Skeletal muscle tissue (tissue), 3 donors: ENCODE measurements at regions not wholly inside any gene's neighbourhood (a gene's known extent, or its start where the extent isn't known, plus 50 kb on each side); places are given as distances from the start of the nearest gene placed in this dataset.

Experiments
- H3K27ac ChIP-seq: one replicate; pipeline ENCODE4 v1.7.0; 2013; ENCODE audit warnings: mild to moderate bottlenecking, low read depth, low read length, inconsistent platforms
- H3K27me3 ChIP-seq, 3 donors: one replicate each; pipeline ENCODE4 v1.7.0; 2013; ENCODE audit warnings: low read length in 3 of 3; ENCODE audit not compliant: control insufficient read depth in 3 of 3, insufficient read depth in 3 of 3
- H3K36me3 ChIP-seq, 3 donors: one replicate each; pipeline ENCODE4 v1.7.0; 2013; ENCODE audit warnings: low read length in 3 of 3; ENCODE audit not compliant: control insufficient read depth in 3 of 3, insufficient read depth in 3 of 3
- H3K4me1 ChIP-seq, 3 donors: one replicate each; pipeline ENCODE4 v1.7.0; 2013; ENCODE audit warnings: low read length in 3 of 3, mild to moderate bottlenecking in 3 of 3; ENCODE audit not compliant: control insufficient read depth in 3 of 3, insufficient read depth in 3 of 3
- H3K4me3 ChIP-seq, 3 donors: one replicate each; pipeline ENCODE4 v1.7.0; 2013; ENCODE audit warnings: low read length in 3 of 3
- H3K9ac ChIP-seq, 3 donors: one replicate each; pipeline ENCODE4 v1.7.0; 2013; ENCODE audit warnings: low read length in 3 of 3, mild to moderate bottlenecking in 3 of 3, moderate library complexity in 2 of 3, low read depth in 1 of 3
- H3K9me3 ChIP-seq, 3 donors: one replicate each; pipeline ENCODE4 v1.7.0; 2013; ENCODE audit warnings: low read length in 3 of 3; ENCODE audit not compliant: control insufficient read depth in 3 of 3
- donor health status: Osteomylitis.

DNA sequence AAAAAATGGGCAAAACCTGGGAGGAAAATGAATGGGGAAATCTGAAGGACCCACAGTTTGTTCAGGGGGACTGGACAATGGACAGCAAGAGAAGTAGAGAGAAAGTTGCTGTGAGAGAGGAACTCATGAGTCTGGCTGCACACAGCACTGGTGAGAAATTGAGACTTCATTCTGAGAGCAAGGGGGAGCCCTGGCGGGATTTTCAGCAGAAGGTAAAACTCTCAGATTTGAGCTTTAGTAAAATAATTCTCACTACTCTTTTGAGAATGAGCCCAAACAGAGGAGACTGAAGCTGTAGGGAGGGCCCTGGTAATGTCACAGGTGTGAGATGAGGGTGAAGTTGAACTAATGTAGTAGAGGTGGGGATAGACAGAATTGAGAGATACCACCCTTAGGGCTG lies 438.6 kb downstream of the OMA1 start:
- H3K4me3 ChIP-seq = no peak overlapping the region

GRCh38 chr1:58104960-58105359 lies 441.6 kb downstream of the OMA1 start:
- no peaks in the 10 kb centered on the region for H3K9me3 ChIP-seq
- no peak overlapping the region for H3K27ac ChIP-seq

More for the DNA sequence above, 438.6 kb downstream of the OMA1 start:
- Histone ChIP-seq H3K27ac (no peak overlapping the region), H3K9me3 (no peaks in the 10 kb centered on the region), H3K27me3 (no peaks in the 10 kb centered on the region), H3K4me1 (no peaks in the 10 kb centered on the region), H3K36me3 (no peaks in the 10 kb centered on the region), H3K9ac (no peak overlapping the region)

GRCh38 chr1:58096714-58097113 lies 449.8 kb downstream of the OMA1 start:
- H3K36me3 ChIP-seq = no peaks in the 10 kb centered on the region
- no peak overlapping the region for H3K4me3 ChIP-seq

More at GRCh38 chr1:58104960-58105359, 441.6 kb downstream of the OMA1 start:
- Histone ChIP-seq H3K9ac (no peak overlapping the region), H3K4me3 (no peak overlapping the region), H3K4me1 (no peaks in the 10 kb centered on the region), H3K36me3 (no peaks in the 10 kb centered on the region), H3K27me3 (no peaks in the 10 kb centered on the region)

GRCh38 chr1:58095183-58095582 lies 451.3 kb downstream of the OMA1 start:
- H3K27me3 ChIP-seq = no peaks in the 10 kb centered on the region
- no peaks in the 10 kb centered on the region for H3K36me3 ChIP-seq
- H3K9ac ChIP-seq = no peak overlapping the region
- H3K9me3 ChIP-seq = no peaks in the 10 kb centered on the region
- H3K4me1 ChIP-seq = no peaks in the 10 kb centered on the region
- no peak overlapping the region for H3K4me3 ChIP-seq
- no peak overlapping the region for H3K27ac ChIP-seq

More at GRCh38 chr1:58096714-58097113, 449.8 kb downstream of the OMA1 start:
- Histone ChIP-seq H3K27me3 (no peaks in the 10 kb centered on the region), H3K9me3 (no peaks in the 10 kb centered on the region), H3K4me1 (no peaks in the 10 kb centered on the region), H3K9ac (no peak overlapping the region), H3K27ac (no peak overlapping the region)

DNA sequence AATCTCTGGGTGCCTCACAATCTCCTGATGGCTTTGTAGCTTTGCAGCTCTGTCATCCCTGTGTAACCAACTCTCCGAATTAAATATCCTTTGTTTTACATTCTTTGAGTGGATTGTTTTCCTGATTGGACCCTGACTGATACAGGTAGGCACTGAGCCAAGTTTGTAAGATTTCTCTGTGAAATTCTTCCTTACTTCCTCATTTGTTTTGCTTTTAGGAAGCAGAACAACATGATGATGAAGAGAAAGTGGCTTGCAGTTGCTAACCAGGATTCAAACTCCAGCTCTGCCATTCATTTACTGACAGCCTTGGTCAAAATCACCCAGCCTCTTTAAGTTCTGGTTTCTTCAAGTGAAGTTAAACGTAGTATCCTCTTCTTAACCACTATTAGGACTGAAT lies 452.3 kb downstream of the OMA1 start:
- Histone ChIP-seq H3K9ac (no peak overlapping the region), H3K4me3 (no peak overlapping the region), H3K27ac (no peak overlapping the region), H3K9me3 (no peaks in the 10 kb centered on the region), H3K27me3 (no peaks in the 10 kb centered on the region), H3K36me3 (no peaks in the 10 kb centered on the region), H3K4me1 (no peaks in the 10 kb centered on the region)

DNA sequence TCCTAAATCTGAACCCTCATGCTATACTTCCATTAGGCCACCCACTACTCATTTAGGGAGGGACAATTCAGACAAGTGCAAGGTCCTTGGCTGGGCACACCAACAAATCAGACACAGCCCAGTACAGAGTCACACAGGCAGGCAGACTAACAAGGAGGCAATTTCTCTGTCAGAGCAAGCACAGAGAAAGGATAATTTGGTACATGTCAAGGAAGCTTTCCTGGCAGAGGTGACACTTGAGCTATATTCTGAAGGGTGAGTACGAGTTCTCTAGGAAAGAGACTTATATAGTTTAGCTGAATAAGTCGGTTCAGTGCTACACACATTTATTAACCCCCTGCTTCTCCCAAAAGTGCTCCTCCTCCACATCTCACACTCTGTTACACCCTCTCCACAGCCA lies 455.9 kb downstream of the OMA1 start:
- no peaks in the 10 kb centered on the region for H3K9me3 ChIP-seq
- no peak overlapping the region for H3K9ac ChIP-seq
- no peak overlapping the region for H3K4me3 ChIP-seq
- no peak overlapping the region for H3K27ac ChIP-seq
- H3K36me3 ChIP-seq = no peaks in the 10 kb centered on the region
- H3K4me1 ChIP-seq = no peaks in the 10 kb centered on the region
- H3K27me3 ChIP-seq = no peaks in the 10 kb centered on the region

DNA sequence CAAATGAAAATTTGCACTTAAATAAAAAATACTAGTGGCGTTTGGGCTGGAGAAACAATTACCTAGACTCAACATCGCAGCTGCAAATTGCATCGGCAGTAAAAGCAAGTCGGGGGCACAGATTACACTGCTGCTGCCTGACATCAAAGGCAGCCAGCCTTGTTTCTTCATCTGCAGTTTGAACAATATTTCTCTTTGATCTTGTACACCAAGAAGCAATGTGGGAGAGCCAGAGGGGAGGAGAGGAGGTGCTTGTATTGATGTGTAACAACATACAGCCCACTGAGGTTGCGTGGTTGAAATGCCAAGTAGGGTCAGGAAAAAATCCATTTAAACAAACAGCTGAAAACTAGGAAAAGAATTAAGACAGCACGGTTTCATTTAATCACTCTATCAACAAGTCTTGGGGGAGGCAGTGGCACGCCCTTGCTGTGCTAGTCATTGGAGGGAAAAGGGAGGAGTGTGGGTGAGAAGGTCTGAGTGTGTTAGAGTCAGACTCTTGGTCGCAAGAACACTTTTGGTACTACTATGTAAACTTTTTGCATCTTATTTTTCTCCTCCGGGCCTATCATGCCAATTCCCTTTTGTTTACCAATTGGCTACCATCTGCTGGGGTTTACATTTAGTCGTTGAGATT lies 456.5 kb downstream of the OMA1 start:
- H3K4me3 ChIP-seq = no peak overlapping the region
- no peak overlapping the region for H3K9ac ChIP-seq
- no peaks in the 10 kb centered on the region for H3K9me3 ChIP-seq
- H3K27ac ChIP-seq = no peak overlapping the region
- H3K27me3 ChIP-seq = no peaks in the 10 kb centered on the region
- H3K36me3 ChIP-seq = no peaks in the 10 kb centered on the region
- no peaks in the 10 kb centered on the region for H3K4me1 ChIP-seq

GRCh38 chr1:58084266-58084665 lies 462.3 kb downstream of the OMA1 start:
- Histone ChIP-seq H3K27me3 (no peaks in the 10 kb centered on the region), H3K27ac (no peak overlapping the region), H3K9ac (no peak overlapping the region), H3K4me3 (no peak overlapping the region), H3K4me1 (no peaks in the 10 kb centered on the region), H3K36me3 (no peaks in the 10 kb centered on the region), H3K9me3 (no peaks in the 10 kb centered on the region)

DNA sequence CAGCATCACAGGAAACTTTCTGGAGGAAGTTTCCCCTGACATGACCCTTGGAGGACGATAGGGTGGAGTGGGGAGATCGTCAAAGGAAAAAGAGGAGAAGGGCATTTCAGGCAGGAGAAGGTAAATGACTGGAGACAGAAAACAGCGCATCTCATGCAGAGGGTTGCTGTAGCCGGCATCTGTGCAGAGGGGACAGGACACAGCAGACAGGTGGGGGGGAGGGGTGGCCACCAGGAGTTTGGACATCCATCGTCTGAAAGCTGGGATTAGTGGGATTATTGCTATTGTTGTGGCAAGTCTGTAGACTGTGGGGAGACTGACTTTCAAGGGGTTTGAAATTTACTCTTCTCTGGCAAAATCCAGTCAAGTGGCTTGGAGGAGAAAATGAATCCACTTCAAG lies 463.9 kb downstream of the OMA1 start:
- H3K36me3 ChIP-seq = no peaks in the 10 kb centered on the region
- H3K4me3 ChIP-seq = no peak overlapping the region
- no peaks in the 10 kb centered on the region for H3K27me3 ChIP-seq
- no peak overlapping the region for H3K9ac ChIP-seq
- no peak overlapping the region for H3K27ac ChIP-seq
- no peaks in the 10 kb centered on the region for H3K4me1 ChIP-seq
- H3K9me3 ChIP-seq = no peaks in the 10 kb centered on the region

DNA sequence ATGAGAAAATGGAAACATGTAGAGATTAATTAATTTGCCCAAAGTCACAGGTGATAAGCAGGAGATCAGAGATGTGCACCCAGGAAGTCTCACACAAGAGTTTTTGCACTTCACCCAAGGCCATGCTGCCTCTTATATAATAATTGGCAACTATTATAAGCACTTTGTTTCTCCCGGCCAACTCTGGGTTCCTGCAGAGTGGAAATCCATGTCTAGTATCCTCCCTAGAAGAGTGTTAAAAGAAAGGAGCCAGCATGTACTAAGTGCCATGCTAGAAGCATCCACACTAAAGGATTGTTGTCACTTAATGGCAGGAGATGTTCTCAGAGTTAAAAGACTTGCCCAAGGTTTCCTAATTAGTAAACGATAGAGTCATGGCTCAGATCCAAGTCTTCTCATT lies 470.3 kb downstream of the OMA1 start:
- Histone ChIP-seq H3K9ac (no peak overlapping the region), H3K4me3 (no peak overlapping the region), H3K36me3 (no peaks in the 10 kb centered on the region), H3K27ac (no peak overlapping the region), H3K4me1 (no peaks in the 10 kb centered on the region), H3K9me3 (no peaks in the 10 kb centered on the region), H3K27me3 (no peaks in the 10 kb centered on the region)
